ENCODE measurements at regions not wholly inside any gene's neighbourhood (a gene's known extent, or its start where the extent isn't known, plus 50 kb on each side); places are given as distances from the start of the nearest gene placed in this dataset.

DNA sequence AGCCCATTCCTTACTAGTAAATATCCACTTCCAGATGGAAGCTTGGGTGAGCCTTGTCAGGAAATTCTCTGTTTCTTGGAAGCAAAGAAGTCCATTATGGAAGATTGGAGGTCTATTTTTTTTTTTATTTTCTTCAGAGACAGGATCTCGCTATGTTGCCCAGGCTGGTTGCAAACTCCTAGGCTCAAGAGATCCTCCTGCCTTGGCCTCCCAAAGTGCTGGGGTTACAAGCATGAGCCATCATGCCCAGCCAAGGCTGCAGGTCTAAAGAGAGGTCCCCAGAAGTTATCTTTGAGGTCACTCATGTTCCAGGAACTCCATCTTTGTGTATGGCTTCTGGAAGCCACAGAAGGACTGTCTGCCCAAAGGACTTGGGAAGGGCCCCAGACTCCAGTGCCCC lies 255.3 kb downstream of the LY86 start:
- DNase-seq, result no peak

DNA sequence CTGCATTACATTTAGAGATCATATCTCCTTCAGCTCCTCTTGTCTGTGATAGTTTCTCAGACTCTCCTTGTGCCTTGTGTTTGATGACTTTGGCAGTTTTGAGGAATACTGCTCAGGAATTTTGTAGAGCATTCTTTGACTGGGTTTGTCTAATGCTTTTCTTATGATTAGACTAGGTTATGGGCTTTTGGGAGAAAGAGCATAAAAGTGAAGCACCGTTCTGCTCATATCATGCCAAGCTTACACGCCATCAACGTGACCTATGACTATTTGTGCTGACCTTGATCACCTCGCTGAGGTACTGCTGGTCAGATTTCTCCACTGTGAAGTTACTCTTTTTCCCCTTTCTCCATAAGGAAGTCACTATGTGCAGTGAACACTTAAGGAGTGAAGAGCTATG lies 256.0 kb downstream of the LY86 start:
- no peak for DNase-seq

DNA sequence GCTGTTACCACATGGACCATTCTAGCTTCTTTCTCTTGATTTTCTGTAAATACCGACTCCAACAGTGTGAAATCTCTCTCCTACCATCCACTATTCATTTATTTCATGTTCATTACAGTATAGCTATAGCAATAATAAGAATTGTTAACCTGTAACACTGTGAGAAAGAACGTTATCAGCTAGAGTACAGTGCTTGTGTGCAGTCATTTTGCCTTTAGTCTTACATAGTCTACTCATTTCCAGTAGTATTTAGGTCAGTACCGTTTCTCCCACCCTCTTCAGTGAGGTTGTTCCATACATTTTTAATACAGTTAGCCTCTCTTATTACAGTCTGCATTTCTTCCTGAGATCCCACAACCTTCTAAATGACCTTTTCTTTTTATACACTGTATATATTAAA lies 257.1 kb downstream of the LY86 start:
- no peak for DNase-seq

DNA sequence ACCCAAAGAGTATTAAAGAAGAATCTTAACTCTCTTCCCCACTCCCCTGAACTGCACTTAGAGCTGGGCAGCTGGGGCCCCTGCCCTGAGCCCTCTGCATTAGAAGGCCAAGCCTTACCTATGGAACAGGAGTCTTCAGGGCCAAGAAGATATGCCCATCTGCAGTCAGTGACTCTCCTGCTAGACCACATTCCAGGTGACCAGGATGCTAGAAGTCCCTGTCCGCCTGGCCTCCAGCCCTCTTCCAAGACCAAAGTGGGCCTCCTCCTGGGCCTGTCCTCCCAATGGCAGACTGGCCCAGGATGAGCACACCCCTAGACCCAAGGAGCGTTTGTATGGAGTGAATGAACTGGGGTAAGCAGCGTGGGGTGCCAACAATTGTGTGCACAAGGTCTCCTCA lies 259.1 kb downstream of the LY86 start:
- DNase-seq, result no peak

DNA sequence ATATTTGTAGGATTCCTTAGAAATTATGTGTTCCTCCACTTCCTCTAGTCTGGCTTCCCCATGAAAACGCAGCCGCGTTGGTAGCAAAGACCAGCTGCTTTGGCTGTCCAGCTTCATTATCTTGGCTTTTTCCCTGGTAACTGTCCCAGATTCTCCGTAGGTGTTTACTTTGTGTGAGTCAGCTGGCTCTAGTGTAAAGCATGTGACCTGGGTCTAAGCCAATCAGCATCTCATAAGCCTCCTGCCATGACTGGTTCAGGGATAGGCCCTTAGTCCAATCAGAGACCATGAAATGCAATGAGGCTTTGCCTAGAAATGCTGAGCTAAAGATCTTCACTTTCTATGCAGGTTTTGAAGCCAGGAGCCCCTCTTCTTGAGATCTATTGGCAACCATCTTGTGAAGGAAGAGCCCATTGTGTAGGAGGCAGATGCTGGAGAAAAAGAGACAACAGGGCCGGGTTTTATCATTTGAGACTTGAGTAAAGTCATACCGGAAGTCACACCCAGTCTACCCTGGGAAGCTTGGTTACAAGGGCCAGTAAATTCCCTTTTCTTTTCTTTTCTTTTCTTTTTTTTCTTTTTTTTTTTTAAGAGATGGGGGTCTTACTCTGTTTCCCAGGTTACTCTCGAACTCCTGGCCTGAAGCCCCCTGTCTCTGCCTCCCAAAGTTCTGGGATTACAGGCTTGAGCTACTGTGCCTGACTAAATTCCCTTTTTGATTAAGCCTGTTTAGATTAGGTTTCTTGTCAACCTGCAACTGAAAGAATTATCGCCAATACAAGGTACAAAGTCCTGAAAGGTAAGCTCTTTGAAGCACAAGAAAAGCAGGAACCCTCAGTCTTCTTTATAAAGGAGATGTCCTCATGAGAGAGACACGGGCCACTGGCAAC lies 256.5 kb upstream of the RREB1 start:
- no peak for DNase-seq

DNA sequence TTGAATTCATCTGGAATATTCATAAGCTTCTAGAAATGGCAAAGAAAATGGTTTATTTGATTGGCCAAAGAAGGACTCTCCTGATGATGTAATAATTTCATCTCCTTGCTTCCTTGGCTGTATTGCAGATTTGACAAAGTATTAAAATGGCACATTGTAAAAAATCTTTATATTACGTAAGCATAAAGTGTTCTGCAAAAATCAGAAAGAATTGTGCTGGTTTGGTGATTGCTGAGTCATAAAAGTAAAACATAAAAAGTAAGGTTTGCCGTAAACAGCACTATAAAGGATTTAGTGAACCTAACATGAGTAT lies 255.9 kb upstream of the RREB1 start:
- no peak for DNase-seq

DNA sequence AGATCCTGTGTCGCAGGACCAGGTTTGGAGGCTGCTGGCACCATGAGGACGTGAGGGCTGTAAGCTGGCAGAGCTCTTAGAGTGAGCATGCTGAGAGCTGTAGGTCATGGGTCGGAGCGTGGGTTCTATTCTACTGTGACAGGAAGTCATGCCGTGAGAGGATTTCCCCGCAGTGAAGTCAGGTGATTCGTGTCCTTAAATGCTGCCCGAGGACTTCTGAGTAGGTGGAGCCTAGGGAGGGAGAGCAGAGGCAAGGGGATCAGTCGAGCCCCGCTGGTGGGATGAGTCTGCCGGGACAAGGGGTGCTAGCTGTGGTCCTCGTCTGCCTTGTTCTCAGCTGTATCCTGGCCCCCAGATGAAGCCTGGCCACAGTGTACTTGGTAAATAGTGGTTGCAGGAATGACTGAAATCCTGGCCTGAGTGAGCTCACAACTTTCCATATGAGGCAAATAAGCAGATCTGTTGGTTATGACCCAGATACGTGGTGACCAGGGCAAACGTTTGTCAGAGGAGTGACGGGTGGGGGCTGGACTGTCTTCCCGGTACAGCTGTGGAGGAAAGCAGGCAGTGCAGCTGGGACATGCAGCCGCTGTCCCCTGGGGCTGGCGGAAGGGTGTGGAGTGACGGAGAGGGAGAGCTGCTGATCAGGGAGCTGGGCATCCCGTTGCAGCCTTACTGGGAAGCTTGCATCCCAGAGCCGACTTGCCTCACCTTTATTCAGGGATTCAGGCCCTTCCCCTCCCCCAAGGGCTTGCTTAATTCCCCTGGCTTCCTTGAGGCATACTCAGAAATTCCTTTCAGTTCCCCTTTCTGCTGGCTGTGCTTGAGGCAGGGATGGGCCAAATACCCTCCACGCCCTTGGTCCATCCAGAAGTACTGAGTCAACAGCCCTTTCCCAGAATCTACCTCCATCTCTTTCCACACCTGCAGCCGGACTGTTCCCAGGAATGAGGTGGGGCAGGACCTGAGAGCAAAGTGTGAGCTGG lies 250.9 kb upstream of the RREB1 start:
- DNase-seq, result peak; percentile 35

DNA sequence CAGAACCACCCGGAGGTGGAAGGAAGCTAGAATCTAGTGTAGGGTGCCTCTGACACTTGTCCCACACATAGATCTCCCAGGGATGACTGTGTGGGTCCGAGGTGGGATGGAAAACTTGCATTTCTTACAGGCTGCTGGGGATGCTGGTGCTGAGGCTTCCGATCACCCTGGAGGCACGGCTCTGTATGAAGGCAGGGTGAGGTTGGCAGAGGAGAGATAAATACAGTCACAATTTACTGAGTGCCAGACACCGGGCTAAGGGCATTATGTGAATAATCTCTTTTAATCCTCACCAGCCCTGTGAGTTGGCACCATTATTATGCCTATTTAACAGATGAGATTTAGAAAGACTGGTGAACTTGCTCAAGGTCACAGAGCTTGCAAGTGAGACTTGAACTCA lies 250.2 kb upstream of the RREB1 start:
- no peak for DNase-seq

DNA sequence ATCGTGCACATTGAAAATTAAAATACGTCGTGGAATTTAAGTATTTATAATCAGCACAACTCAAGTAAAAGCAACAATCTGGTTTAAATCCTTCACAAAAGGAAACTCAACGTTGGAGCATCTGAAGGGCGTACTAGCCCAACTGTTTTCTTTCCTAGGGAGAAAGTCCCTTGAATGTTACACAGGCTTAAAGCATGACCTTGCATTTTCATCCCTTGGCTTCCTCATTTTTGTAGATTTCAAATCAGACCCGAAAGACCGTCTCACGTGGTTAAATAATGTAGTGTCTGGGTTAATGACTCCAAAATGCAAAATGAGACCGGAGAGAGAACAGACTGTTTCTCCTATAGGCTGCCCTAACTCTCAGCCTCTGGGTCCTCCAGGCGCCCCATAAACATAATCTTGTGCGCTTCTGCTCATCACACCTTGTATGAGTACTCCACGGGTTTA lies 249.2 kb upstream of the RREB1 start:
- no peak for DNase-seq

DNA sequence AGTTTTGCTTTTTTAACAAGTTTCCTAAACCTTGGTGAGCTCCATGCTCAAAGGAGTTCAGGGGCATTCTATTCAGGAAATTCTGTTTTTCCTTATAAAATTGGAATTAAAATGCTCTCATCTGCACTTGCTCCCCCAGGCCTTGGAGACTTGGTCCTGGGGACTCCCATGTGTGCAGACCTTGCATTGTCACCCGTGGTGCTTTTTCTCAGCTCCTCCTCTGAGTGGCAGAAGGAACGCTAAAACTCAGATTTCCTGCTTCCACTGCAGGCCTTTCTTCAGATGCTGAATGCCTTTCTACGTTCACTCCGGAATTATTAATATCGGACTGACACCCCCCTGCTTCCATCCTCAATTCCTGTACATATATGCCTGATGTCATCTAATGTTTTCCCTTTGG lies 248.7 kb upstream of the RREB1 start:
- no peak for DNase-seq

DNA sequence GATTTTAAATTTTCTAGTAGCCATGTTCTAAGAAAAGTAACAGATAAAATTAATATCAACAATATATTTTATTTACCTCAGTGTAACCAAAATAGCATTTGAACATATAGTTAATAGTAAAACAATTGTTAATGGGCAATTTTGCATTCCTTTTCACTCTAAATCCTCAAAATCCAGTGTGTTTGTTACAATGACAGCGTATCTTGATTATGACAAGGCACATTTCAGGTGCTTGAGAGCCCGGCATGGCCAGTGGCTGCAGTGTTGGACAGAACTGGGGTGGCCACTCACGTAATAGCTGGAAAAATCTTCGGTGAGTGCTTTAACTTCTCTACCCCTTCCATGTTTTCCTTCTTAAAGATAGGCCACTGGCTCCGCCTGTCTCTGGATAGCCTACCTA lies 248.0 kb upstream of the RREB1 start:
- DNase-seq, result no peak

DNA sequence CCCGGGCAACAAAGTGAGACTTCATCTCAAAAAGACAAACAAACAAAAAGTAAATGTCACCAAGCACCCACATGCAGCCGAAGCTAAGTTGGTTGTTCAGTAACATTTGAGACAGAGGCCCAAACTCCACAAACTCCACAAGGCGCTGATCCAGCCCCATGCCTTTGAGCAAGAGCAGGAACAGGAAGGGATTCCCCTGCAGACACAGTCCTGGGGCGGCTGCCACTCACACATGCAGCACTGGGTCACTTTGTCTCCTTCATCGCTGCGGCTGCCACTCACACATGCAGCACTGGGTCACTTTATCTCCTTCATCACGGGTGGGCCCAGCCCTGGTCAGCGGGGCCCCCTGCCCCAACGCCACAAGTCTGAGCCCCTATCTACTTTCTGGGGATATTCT lies 246.9 kb upstream of the RREB1 start:
- no peak for DNase-seq

DNA sequence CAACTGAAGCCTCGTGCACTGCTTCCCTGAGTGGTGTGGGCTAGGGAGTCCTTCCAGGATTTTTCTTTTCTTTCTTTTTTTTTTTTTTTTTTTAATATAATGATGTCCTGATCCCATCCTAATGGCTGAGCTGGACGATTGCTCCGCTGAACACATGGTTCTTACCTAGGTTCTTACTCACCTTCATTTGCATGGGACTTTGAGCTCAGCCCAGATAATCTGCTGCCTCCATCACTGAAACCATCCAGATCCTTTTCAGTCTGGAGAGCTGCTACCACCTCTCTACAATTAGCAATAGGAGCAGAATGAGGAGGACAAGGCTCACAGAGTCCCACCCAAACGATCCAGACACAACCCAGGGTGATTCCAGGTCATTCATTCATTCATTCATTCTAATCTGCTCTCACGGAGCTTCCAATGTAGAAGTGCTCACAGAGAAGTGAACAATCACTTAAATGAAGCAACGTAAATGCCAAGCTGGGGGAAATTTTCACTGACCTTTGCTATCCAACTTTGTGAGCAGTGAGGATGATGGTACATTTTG lies 246.3 kb upstream of the RREB1 start:
- no peak for DNase-seq

DNA sequence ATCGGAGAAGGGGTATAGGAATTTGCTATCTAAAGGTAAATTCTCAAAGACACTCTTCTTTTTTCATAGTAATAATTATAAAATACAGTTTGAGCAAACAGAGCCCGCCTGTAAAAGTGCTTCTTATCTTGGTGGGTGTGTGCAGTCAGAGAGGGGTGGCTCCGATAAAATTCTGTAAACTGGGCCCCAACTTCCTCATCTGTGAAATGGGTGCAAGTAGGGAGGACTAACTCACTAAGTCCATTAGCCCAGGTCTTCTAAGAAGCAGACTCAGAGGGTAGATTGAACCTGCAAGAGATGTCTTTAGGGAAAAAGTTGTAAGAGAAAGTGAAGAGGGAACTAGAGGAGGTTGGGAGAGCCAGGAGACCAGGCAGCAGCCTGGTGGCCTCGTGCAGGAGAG lies 245.8 kb upstream of the RREB1 start:
- DNase-seq, result no peak

DNA sequence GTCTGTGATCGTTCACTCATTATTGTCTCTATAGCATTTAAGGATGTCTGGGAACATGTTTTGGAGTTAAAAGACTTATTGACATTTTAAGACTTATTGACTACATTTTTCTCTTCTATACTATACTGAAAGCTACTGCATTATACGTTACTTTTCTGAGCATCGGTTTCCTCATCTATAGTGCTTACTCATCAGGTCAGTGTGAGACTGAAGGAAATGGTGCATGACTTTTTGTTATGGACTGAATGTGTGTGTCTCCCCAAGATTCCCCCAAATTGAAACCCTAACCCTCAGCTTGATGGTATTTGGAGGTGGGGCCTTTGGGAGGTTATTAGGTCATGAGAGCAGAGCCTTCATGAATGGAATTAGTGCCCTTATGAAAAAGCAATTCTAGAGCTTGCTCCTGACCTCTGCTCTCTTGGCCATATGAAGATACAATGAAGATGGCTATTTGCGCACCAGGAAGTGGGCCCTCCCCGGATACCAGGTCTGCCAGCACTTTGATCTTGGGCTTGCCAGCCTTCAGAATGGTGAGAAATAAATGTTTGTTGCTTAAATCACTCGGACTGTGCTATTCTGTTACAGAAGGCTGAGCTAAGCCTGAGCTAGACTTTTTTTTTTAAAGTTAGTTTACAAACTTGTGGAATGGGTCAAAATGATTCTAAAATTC lies 243.7 kb upstream of the RREB1 start:
- DNase-seq, result no peak

DNA sequence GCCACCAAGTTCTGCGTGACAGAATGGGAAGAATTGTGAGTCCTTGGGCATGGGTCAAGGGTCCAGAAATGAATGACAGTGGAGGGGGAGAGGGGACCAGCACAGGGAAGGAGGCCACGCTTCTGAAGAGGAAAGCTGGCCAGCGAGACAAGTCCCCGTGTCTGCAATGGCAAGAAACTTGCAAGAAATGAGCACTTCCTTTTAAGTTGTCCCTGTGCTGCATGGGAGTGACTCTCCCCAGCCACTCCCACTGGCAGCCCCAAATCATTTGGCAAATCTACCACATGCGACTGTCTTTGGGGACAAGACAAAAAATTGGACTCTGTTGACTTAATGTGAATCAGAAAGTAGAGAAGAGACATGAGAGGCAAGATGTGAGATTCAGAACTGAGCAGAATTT lies 242.2 kb upstream of the RREB1 start:
- DNase-seq, result no peak

DNA sequence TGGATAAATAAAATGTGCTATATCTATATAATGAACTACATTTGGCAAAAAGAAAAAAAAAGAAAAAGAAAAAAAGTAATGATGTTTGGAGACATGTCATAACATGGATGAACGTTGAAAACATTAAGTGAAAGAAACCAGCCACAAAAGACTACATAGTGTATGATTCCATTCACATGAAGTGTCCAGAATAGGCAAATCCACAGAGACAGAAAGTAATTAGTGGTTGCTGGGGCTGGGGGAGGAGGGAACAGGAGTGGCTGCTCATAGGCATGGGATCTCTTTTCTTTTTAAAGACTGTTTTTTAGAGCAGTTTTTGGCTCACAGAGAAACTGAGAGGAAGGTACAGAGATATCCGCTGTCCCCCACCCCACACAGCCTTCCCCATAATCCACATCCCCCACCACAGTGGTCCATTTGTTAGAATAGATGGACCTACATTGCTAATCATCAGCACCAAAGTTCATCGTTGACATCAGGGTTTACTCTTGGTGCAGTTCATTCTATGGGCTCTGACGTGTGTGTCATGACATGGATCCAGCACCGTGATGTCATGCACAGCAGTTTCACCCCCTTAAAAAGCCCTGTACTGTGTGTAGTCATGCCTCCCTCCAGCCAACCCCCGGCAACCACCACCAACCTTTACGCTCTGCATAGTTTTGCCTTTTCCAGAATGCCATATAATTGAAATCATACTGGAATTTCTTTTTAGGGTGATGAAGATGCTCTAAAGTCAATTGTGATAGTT lies 240.9 kb upstream of the RREB1 start:
- DNase-seq, result no peak

DNA sequence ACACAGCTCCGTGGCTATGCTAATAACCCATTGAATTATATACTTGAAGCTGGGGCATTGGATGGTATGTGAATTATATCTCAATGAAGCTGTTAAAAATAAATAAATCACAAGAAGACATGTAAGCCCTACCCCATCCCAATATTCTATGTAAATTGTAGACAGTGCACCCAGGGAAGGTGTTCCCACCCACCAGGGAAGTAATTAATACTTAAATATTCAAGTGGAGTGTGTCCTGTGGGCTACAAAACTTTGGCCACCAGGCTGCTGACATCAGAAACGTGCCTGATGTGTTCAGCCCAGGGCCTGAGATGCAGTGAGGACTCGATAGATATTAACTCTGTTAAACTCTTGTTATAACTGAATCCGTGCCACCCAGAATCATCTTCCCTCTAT lies 240.4 kb upstream of the RREB1 start:
- DNase-seq, result no peak

DNA sequence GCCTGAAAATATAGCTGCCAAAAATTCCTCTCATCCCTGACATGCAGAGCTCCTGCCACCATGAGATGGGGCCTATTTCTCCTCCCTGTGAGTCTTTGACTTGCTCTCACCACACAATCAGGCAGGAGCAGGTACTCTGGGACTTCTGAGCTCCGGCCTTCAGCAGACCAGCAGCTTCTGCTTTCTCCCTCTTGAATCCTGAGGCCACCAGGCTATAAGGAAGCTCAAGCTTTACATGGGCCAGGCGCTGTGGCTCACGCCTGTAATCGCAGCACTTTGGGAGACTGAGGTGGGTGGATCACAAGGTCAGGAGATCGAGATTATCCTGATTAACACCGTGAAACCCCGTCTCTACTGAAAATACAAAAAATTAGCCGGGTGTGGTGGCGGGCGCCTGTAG lies 238.7 kb upstream of the RREB1 start:
- no peak for DNase-seq

DNA sequence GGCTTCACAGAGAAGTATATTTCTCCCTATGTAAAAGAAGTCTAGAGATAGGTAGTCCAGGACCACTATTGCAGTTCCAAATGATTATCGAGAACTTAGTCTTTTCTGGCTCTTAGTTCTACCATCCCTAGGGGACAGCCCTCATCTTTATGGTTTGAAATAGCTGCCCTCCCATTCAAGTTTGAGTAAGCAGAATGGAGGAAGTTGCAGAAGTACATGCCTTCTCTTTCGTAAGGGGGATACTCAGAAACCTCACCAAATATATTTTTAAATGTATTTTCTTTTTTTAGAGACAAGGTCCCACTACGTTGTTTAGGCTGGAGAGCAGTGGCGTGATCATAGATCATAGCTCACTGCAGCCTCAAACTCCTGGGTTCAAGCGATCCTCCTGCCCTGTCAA lies 236.8 kb upstream of the RREB1 start:
- no peak for DNase-seq

DNA sequence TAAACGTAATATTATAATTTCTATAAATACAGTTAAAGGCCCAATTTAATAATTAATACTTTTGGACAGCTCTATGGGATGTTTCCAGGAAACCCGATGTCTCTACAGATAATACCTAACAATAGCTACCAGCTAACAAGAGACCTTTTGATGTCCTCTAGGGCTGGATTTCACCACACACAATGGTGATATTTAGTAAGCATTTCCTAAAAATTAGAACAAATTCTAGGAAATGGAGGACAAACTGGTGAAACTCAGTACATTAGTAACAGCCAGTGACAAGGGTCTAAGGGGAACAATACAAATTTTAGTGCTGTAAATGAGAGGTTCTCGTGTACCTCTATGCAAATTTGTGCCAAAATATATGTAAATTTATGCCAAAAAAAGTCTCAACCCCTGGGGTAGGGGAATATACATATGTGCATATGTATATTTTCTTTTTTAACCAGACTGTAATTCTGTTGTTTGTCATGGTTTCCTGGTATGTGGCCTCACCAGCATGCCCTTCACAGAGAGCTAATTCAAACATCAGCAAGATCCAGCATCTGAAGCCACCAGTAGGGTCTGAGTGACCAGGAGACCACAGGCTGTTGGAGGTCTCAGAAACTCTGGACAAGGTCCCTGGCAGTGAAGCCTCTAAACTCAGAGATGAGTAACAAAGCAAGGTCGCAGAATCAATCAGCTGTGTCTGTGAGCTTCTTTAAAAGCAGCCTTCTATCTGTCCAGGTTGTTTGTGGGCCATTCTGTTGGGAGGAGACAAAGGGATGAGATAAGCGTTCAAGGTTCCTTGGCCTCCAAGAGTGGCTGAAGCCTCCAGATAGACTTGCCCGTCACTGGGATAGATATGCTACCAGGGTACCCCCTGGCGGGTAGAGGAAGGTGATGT lies 235.1 kb upstream of the RREB1 start:
- DNase-seq, result no peak

All from stimulated activated naive CD4-positive, alpha-beta T cell treated with Interleukin-2 at 50 U/mL for 16 hours (primary cell).